Kidney (tissue), 13 donors: ENCODE measurements at regions not wholly inside any gene's neighbourhood (a gene's known extent, or its start where the extent isn't known, plus 50 kb on each side); places are given as distances from the start of the nearest gene placed in this dataset.
A peak's percentile ranks its signal among the peaks of the same experiment; 100 is the strongest.

Experiments
- DNase-seq, 5 donors: peaks; one replicate each; pipeline ENCODE4 v3.0.0-alpha.2; 2013 to 2020
- FAIRE-seq: peaks from 2 replicates; lab custom pipeline; 2012; peaks lifted over from hg19 to GRCh38; lab: Jason Lieb, UNC
- H3K27ac ChIP-seq, 2 donors: one replicate each; pipeline ENCODE4 v1.7.0; 2013; ENCODE audit warnings: low read depth in 2 of 2, low read length in 2 of 2, inconsistent platforms in 1 of 2
- H3K27me3 ChIP-seq: one replicate; pipeline ENCODE4 v1.7.1; 2013; ENCODE audit warnings: low read length, inconsistent platforms; ENCODE audit not compliant: control insufficient read depth, insufficient read depth
- H3K36me3 ChIP-seq, 3 donors: one replicate each; pipeline versions ENCODE4 v1.7.0 to v1.7.1; 2013; ENCODE audit warnings: low read length in 3 of 3, control low read depth in 1 of 3, inconsistent platforms in 1 of 3; ENCODE audit not compliant: insufficient read depth in 3 of 3, control insufficient read depth in 2 of 3
- H3K4me1 ChIP-seq, 3 donors: one replicate each; pipeline versions ENCODE4 v1.7.0 to v1.7.1; 2013; ENCODE audit warnings: low read length in 3 of 3, inconsistent platforms in 1 of 3, low read depth in 1 of 3; ENCODE audit not compliant: control insufficient read depth in 2 of 3, insufficient read depth in 2 of 3
- H3K4me3 ChIP-seq, 3 donors: one replicate each; pipeline versions ENCODE4 v1.7.0 to v1.8.1; 2013; ENCODE audit warnings: low read length in 3 of 3, control low read depth in 1 of 3, inconsistent platforms in 1 of 3
- H3K9ac ChIP-seq, 3 donors: one replicate each; pipeline versions ENCODE4 v1.7.0 to v1.7.1; 2013; ENCODE audit warnings: low read length in 3 of 3, control low read depth in 1 of 3, inconsistent platforms in 1 of 3
- H3K9me3 ChIP-seq, 3 donors: one replicate each; pipeline versions ENCODE4 v1.7.0 to v1.7.1; 2013; ENCODE audit warnings: low read length in 3 of 3, control low read depth in 1 of 3, inconsistent platforms in 1 of 3; ENCODE audit not compliant: control insufficient read depth in 2 of 3, insufficient read depth in 1 of 3
- intact Hi-C: fragments of 100-400 bp; cut with DNase I; formaldehyde crosslinking; loops from one replicate; pipeline ENCODE4 v1.11.1; 2022
- TF ChIP-seq, protein P1 (sequence below): IDR thresholded peaks from 3 replicates; pipeline ENCODE4 v1.5.1; 2012; ENCODE audit warnings: mild to moderate bottlenecking, moderate library complexity, borderline replicate concordance; ENCODE audit not compliant: insufficient read depth; ENCODE audit errors: extremely low read depth
- donor health status: control.
- donor health status: control.
- donor health status: control.
- donor health status: control.
- donor health status: control.
- donor health status: DM: yes; HTN: yes; CAD: no.
- donor health status: Normal renal cell carcinoma (clear cell type).

DNA sequence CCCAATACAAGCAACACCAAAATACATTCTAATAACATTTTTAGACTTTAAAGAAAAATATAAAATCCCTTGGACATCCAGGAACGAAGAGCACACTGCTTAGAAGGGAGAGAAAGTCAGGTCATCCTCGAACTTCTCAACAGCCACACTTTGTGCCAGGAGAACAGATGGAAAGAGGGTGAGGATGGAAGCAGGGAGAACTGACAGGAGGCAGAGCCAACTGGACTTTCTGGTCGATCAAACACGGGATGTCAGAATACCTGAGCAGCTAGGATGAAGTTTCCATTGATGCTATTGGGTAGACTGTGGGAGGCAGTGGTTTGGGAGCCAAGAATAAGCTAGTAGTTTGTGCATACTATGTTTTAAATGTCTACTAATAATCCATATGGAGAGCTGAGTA is 111.4 kb downstream of the TOMM20 start:
- FAIRE-seq (no peak), DNase-seq (peak in 1 of 5 donors; percentile 9)
- Histone ChIP-seq H3K27ac (no peak overlapping the region), H3K9me3 (no peaks in the 10 kb centered on the region), H3K4me1 (peaks cover 0 to 4% (median 2%) of the 10 kb centered on the region in 3 donors), H3K36me3 (no peaks in the 10 kb centered on the region), H3K4me3 (no peak overlapping the region), H3K27me3 (no peaks in the 10 kb centered on the region), H3K9ac (no peak overlapping the region)
- TF ChIP-seq, protein P1, sequence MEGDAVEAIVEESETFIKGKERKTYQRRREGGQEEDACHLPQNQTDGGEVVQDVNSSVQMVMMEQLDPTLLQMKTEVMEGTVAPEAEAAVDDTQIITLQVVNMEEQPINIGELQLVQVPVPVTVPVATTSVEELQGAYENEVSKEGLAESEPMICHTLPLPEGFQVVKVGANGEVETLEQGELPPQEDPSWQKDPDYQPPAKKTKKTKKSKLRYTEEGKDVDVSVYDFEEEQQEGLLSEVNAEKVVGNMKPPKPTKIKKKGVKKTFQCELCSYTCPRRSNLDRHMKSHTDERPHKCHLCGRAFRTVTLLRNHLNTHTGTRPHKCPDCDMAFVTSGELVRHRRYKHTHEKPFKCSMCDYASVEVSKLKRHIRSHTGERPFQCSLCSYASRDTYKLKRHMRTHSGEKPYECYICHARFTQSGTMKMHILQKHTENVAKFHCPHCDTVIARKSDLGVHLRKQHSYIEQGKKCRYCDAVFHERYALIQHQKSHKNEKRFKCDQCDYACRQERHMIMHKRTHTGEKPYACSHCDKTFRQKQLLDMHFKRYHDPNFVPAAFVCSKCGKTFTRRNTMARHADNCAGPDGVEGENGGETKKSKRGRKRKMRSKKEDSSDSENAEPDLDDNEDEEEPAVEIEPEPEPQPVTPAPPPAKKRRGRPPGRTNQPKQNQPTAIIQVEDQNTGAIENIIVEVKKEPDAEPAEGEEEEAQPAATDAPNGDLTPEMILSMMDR, result no peak
- intact Hi-C loops, result no loop called here

DNA sequence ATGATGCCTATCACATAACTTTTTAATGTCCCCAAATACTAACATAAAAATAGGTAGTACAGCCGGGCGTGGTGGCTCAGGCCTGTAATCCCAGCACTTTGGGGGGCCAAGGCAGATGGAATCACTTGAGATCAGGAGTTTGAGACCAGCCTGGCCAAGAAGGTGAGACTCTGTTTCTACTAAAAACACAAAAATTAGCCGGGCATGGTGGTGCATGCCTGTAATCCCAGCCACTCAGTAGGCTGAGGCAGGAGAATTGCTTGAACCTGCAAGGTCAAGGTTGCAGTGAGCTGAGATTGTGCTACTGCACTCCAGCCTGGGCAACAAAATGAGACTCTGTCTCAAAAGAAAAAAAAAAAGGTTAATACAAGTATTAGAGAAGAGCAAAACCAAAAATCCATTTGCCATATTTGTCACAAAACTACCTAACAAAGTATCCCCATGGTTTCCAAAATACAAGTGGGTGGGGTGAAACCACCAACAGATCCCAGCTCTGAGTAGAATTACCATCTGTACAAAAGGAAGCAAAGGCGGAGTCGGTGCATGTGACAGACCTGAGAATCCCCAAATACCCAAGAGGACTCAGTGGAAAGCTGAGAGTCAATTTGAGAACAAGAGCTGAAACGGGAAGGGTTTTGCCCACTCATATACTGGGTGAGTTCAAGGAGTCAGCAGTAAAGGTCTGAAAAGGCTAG is 113.2 kb downstream of the TOMM20 start:
- FAIRE-seq (no peak), DNase-seq (peak in 3 of 5 donors; percentile 16 to 50 (median 50))
- Histone ChIP-seq H3K27me3 (no peaks in the 10 kb centered on the region), H3K4me3 (no peak overlapping the region), H3K4me1 (peaks cover 0 to 7% (median 0%) of the 10 kb centered on the region in 3 donors), H3K9ac (no peak overlapping the region), H3K36me3 (no peaks in the 10 kb centered on the region), H3K9me3 (no peaks in the 10 kb centered on the region), H3K27ac (no peak overlapping the region)
- TF ChIP-seq, protein P1, result no peak
- intact Hi-C loops, result no loop called here

DNA sequence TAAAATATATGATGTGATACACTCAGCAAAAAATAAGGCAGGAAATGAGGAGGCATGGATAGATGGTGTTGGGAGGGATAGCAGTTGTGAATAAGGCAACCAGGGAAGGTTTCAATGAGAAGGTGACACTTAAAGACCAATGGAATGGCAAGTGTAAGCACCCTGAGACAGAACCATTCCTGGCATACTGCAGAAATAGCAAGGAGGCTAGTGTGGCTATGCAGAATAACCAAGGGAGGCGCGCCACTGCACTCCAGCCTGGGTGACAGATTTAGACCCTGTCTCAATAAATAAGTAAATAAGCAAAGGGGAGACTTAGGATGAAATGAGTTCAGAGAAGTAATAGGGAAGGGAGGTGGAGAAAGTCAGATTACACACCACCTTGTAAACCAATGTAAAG is 113.9 kb downstream of the TOMM20 start:
- H3K36me3 ChIP-seq, result no peaks in the 10 kb centered on the region
- H3K4me1 ChIP-seq, result peaks cover 0 to 7% (median 0%) of the 10 kb centered on the region in 3 donors
- no peak overlapping the region for H3K4me3 ChIP-seq
- DNase-seq (peak in 1 of 5 donors; percentile 11), FAIRE-seq (no peak)
- no peak overlapping the region for H3K9ac ChIP-seq
- no peaks in the 10 kb centered on the region for H3K9me3 ChIP-seq
- intact Hi-C loops, result no loop called here
- no peak overlapping the region for H3K27ac ChIP-seq
- TF ChIP-seq, protein P1, result no peak
- H3K27me3 ChIP-seq, result no peaks in the 10 kb centered on the region
